GM21381 (cell line): ENCODE measurements at regions not wholly inside any gene's neighbourhood (a gene's known extent, or its start where the extent isn't known, plus 50 kb on each side); places are given as distances from the start of the nearest gene placed in this dataset.

ENCODE experiments used
- ATAC-seq: cut with Tn5 transposase; IDR thresholded peaks from one replicate; pipeline ENCODE4 v1.9.1; 2021; ENCODE audit warnings: mild to moderate bottlenecking, moderate library complexity; ENCODE audit not compliant: unreplicated experiment

- ATAC-seq = no peak
These were observed 856.5 kb upstream of the MAP3K7 start for GRCh38 chr6:91443405-91443804.

GRCh38 chr6:91442342-91442741 lies 855.5 kb upstream of the MAP3K7 start:
- no peak for ATAC-seq

GRCh38 chr6:91438570-91438969 lies 851.7 kb upstream of the MAP3K7 start:
- ATAC-seq = no peak

- ATAC-seq = no peak
These were observed 850.5 kb upstream of the MAP3K7 start for GRCh38 chr6:91437315-91437729.

GRCh38 chr6:91436448-91436847 lies 849.6 kb upstream of the MAP3K7 start:
- no peak for ATAC-seq

GRCh38 chr6:91435630-91436029 lies 848.8 kb upstream of the MAP3K7 start:
- no peak for ATAC-seq

- ATAC-seq = no peak
These were observed 847.7 kb upstream of the MAP3K7 start for GRCh38 chr6:91434576-91434975.

GRCh38 chr6:91433660-91434534 lies 847.0 kb upstream of the MAP3K7 start:
- no peak for ATAC-seq

- ATAC-seq = no peak
These were observed 842.2 kb upstream of the MAP3K7 start for GRCh38 chr6:91428953-91429560.

- ATAC-seq = no peak
These were observed 841.4 kb upstream of the MAP3K7 start for GRCh38 chr6:91428296-91428695.

- no peak for ATAC-seq
These were observed 833.4 kb upstream of the MAP3K7 start for GRCh38 chr6:91420243-91420642.

- ATAC-seq = no peak
These were observed 828.2 kb upstream of the MAP3K7 start for GRCh38 chr6:91415031-91415605.

- ATAC-seq = no peak
These were observed 825.7 kb upstream of the MAP3K7 start for GRCh38 chr6:91412532-91412931.

- no peak for ATAC-seq
These were observed 820.8 kb upstream of the MAP3K7 start for GRCh38 chr6:91407706-91408105.

GRCh38 chr6:91392951-91393350 lies 806.1 kb upstream of the MAP3K7 start:
- ATAC-seq = no peak

GRCh38 chr6:91387290-91388059 lies 800.6 kb upstream of the MAP3K7 start:
- ATAC-seq = no peak

- no peak for ATAC-seq
These were observed 799.3 kb upstream of the MAP3K7 start for GRCh38 chr6:91386204-91386603.

GRCh38 chr6:91383207-91383606 lies 796.3 kb upstream of the MAP3K7 start:
- ATAC-seq = no peak

- ATAC-seq = no peak
These were observed 789.8 kb upstream of the MAP3K7 start for GRCh38 chr6:91376686-91377085.

GRCh38 chr6:91366781-91367180 lies 779.9 kb upstream of the MAP3K7 start:
- ATAC-seq = no peak

- no peak for ATAC-seq
These were observed 772.1 kb upstream of the MAP3K7 start for GRCh38 chr6:91358986-91359385.
